ENCODE measurements at regions not wholly inside any gene's neighbourhood (a gene's known extent, or its start where the extent isn't known, plus 50 kb on each side); places are given as distances from the start of the nearest gene placed in this dataset.
"Not testable (repeated sequence)": the region's sequence is repeated elsewhere in the genome, so short reads cannot be mapped to it uniquely, and the experiment has no call there.

DNA sequence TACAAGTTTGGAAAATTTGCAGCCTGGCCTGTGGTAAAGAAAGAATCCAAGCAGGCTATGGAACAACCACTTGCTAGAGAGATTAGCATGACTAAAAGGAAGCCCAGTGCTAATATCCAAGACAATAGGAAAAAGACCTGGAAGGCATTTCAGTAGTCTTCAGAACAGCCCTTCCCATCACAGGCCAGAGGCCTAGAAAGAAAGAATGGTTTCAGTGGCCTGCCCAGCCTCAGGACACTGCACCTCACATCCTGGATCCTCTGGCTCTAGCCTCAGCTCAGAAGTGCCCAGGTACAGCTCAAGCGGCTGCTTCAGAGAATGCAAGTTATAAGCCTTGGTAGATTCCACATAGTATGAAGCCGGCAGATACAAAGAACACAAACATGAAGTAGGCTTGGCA is 449.8 kb upstream of the AR start:
- TF ChIP-seq, protein P1, sequence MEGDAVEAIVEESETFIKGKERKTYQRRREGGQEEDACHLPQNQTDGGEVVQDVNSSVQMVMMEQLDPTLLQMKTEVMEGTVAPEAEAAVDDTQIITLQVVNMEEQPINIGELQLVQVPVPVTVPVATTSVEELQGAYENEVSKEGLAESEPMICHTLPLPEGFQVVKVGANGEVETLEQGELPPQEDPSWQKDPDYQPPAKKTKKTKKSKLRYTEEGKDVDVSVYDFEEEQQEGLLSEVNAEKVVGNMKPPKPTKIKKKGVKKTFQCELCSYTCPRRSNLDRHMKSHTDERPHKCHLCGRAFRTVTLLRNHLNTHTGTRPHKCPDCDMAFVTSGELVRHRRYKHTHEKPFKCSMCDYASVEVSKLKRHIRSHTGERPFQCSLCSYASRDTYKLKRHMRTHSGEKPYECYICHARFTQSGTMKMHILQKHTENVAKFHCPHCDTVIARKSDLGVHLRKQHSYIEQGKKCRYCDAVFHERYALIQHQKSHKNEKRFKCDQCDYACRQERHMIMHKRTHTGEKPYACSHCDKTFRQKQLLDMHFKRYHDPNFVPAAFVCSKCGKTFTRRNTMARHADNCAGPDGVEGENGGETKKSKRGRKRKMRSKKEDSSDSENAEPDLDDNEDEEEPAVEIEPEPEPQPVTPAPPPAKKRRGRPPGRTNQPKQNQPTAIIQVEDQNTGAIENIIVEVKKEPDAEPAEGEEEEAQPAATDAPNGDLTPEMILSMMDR (conservative IDR thresholded peaks at IDR 0.05; ENCODE audit: control insufficient read depth, insufficient read depth, low read depth, low read length), result no peak
- no peak overlapping the region for H3K4me3 ChIP-seq (ENCODE audit: control insufficient read depth, low read depth, low read length)
- DNase-seq (ENCODE audit: low read depth), result no peak

DNA sequence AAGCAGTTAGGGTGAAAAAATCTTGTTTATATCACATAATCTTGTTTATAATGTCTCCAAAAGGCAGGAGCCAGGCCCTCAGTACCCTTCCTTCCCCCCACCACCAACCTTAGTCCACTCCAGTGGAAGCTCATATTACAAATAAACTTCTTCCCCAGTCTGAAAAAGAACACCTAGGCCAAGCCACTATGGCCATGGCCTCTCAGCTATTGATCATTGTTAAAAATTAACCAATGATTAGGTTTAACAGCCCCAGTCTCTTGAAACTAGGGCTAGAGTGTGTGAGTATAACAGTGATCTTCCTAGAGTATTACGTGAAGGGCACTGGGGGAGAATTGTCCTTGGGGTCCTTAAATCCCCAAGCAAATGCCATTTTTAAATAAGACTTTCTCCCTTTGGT is 411.9 kb upstream of the EDA2R start:
- TF ChIP-seq, protein P1 (conservative IDR thresholded peaks at IDR 0.05; ENCODE audit: control insufficient read depth, insufficient read depth, low read depth, low read length), result no peak

DNA sequence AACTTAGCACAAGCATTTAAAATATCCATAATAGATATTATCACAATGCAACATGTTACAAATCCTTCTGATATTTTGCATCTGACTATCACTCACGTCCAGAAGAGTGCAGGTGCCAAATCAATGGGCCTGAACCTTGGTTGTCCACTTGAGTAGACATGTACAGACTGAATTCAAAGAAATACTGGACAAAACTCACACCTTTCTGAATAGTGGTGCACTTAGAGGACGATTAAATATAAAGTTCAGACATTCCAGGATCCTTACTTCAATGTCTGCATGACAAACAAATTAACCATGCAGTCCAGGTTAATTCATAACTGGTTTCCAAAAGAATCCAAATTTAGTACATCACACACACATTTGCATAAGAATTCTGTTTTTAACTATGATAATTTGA is 406.0 kb upstream of the EDA2R start:
- H3K4me3 ChIP-seq (ENCODE audit: control insufficient read depth, low read depth, low read length), result no peak overlapping the region
- no peak for DNase-seq (ENCODE audit: low read depth)
- TF ChIP-seq, protein P1 (conservative IDR thresholded peaks at IDR 0.05; ENCODE audit: control insufficient read depth, insufficient read depth, low read depth, low read length), result no peak

More for the DNA sequence above, 411.9 kb upstream of the EDA2R start:
- DNase-seq (ENCODE audit: low read depth), result no peak
- no peak overlapping the region for H3K4me3 ChIP-seq (ENCODE audit: control insufficient read depth, low read depth, low read length)

DNA sequence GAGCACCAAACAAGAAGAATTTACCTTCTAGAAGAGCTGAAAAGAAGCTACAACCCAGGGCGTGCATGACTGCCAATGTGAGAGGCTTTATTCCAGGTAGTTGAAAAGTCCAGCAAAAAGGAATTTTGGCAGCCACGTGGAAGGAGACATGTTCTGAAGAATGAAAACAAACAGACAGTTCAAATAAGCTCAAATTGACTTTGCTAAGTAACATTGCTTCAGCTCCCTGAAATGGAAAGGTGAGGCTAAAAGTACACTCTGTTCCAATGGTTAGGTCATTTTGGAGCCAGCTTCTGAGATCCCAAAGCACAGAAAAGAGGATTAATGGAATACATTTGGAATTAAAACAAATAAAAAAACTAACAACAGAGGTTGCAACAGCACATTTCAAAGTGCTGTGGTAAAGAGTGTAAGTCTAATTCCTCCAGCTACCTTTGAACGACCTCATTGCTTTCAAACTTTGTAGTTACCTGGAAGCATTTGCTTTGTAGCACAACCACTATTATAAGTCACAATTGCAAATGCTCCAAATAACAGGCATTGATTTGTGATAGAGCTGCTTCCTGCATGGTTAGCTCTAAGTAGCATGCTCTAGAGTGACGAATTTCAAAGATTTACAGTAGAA is 405.3 kb upstream of the EDA2R start:
- H3K4me3 ChIP-seq (ENCODE audit: control insufficient read depth, low read depth, low read length), result no peak overlapping the region
- TF ChIP-seq, protein P1 (conservative IDR thresholded peaks at IDR 0.05; ENCODE audit: control insufficient read depth, insufficient read depth, low read depth, low read length), result no peak
- no peak for DNase-seq (ENCODE audit: low read depth)

DNA sequence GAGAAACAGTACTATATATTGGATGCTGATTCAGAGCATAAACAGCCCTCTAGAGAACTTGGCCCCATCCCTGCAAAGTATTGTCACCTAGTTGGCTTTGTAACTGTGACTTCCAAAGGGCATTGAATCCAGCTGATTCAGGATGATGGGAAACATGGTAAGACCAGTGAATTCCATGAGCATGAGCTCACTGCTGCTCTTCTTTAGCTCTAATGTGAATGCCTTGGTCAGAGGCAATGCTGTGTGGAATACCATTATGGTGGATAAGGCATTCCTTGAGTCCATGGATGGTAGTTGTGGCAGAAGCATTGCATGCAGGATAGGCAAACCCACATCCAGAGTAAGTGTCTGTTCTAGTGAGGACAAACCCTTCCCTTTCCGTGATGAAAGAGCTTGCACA is 365.6 kb upstream of the EDA2R start:
- H3K4me3 ChIP-seq (ENCODE audit: control insufficient read depth, low read depth, low read length), result no peak overlapping the region
- TF ChIP-seq, protein P1 (conservative IDR thresholded peaks at IDR 0.05; ENCODE audit: control insufficient read depth, insufficient read depth, low read depth, low read length), result no peak
- no peak for DNase-seq (ENCODE audit: low read depth)

DNA sequence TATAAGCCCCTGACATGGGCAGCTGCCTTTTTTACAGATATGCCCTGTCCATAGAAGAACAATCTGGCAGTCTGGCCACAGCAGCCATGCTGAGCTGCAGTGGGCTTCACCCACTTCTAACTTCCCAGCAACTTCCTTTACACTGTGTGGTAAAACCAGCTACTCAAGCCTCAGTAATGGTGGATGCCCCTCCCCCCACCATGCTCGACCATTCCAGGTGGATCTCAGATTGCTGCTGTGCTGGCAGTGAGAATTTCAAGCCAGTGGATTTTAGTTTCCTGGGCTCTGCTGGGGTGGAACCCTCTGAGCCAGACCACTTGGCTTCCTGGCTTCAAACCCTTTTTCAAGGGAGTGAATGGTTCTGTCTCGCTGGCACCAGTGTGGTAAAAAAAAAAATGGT is 355.9 kb upstream of the EDA2R start:
- DNase-seq (ENCODE audit: low read depth), result no peak
- TF ChIP-seq, protein P1 (conservative IDR thresholded peaks at IDR 0.05; ENCODE audit: control insufficient read depth, insufficient read depth, low read depth, low read length), result no peak
- no peak overlapping the region for H3K4me3 ChIP-seq (ENCODE audit: control insufficient read depth, low read depth, low read length)

DNA sequence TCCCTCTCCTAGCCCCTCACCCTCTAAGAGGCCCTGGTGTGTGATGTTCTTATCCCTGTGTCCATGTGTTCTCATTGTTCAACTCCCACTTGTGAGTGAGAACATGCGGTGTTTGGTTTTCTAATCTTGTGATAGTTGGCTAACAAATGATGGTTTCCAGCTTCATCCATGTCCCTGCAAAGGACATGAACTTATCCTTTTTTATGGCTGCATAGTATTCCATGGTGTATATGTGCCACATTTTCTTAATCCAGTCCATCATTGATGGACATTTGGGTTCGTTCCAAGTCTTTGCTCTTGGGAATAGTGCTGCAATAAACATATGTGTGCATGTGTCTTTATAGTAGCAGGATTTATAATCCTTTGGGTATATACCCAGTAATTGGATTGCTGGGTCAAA is 353.2 kb upstream of the EDA2R start:
- not testable (repeated sequence) for DNase-seq (ENCODE audit: low read depth)

More for the DNA sequence above, 353.2 kb upstream of the EDA2R start:
- H3K4me3 ChIP-seq (ENCODE audit: control insufficient read depth, low read depth, low read length), result not testable (repeated sequence)
